HepG2 (cell line): ENCODE measurements at regions not wholly inside any gene's neighbourhood (a gene's known extent, or its start where the extent isn't known, plus 50 kb on each side); places are given as distances from the start of the nearest gene placed in this dataset.

Experiments
- FIP1L1 ChIP-seq: fragments of 200-400 bp; formaldehyde crosslinking; IDR thresholded peaks from 2 replicates; pipeline ENCODE4 v1.6.1; 2018; ENCODE audit warnings: low read depth, mild to moderate bottlenecking, low read length, moderate library complexity, borderline replicate concordance; ENCODE audit not compliant: insufficient read depth
- ZNF343 ChIP-seq: sonication (generic); formaldehyde crosslinking; IDR thresholded peaks from 2 replicates; pipeline ENCODE4 v1.4.0; 2020; ENCODE audit warnings: mild to moderate bottlenecking, missing genetic modification reagents

DNA sequence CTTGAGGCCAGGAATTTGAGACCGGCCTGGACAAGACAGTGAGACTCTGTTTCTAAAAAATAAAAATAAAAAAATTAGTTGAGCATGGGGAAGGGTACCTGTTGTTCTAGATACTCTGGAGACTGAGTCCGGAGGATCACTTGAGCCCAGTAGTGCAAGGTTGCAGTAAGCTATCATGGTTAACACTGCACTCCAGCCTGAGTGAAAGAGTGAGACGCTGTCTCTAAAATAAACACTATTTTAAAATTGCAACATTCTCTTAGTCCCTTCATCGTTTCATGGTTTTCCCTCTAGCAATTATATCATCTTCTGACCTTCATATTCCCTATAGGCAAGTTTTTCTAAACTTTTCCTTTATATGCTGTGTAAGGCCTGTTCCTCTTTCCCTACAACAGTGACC lies 248.5 kb downstream of the VAPA start:
- TF ChIP-seq FIP1L1 (no peak), ZNF343 (CRISPR knock-in tag) (no peak)
